WERI-Rb-1 (cell line): ENCODE measurements at regions not wholly inside any gene's neighbourhood (a gene's known extent, or its start where the extent isn't known, plus 50 kb on each side); places are given as distances from the start of the nearest gene placed in this dataset.

Experiments
- DNase-seq: peaks from one replicate; pipeline ENCODE4 v3.0.0-alpha.2; 2020
- H3K27ac ChIP-seq: fragments of 250-450 bp; sonication (Bioruptor Pico); 2 replicates; pipeline ENCODE4 v1.5.1; 2020; ENCODE audit warnings: mild to moderate bottlenecking, moderate library complexity
- H3K27me3 ChIP-seq: fragments of 250-450 bp; sonication (Bioruptor Pico); 2 replicates; pipeline ENCODE4 v1.5.1; 2021; ENCODE audit warnings: mild to moderate bottlenecking, low read depth, moderate library complexity; ENCODE audit not compliant: insufficient read depth, severe bottlenecking
- H3K36me3 ChIP-seq: fragments of 250-450 bp; sonication (Bioruptor Pico); 2 replicates; pipeline ENCODE4 v1.5.1; 2020; ENCODE audit warnings: mild to moderate bottlenecking, moderate library complexity
- H3K4me3 ChIP-seq: 2 replicates; pipeline ENCODE4 v1.5.1; 2011; ENCODE audit warnings: low read depth, mild to moderate bottlenecking, control low read depth, low read length
- H3K9me3 ChIP-seq: fragments of 250-450 bp; sonication (Bioruptor Pico); 2 replicates; pipeline ENCODE4 v1.5.1; 2021; ENCODE audit warnings: mild to moderate bottlenecking, moderate library complexity; ENCODE audit not compliant: severe bottlenecking
- CTCF ChIP-seq: IDR thresholded peaks from 2 replicates; pipeline ENCODE4 v1.5.1; 2011; ENCODE audit warnings: low read depth, mild to moderate bottlenecking, control low read depth, inconsistent platforms, low read length

DNA sequence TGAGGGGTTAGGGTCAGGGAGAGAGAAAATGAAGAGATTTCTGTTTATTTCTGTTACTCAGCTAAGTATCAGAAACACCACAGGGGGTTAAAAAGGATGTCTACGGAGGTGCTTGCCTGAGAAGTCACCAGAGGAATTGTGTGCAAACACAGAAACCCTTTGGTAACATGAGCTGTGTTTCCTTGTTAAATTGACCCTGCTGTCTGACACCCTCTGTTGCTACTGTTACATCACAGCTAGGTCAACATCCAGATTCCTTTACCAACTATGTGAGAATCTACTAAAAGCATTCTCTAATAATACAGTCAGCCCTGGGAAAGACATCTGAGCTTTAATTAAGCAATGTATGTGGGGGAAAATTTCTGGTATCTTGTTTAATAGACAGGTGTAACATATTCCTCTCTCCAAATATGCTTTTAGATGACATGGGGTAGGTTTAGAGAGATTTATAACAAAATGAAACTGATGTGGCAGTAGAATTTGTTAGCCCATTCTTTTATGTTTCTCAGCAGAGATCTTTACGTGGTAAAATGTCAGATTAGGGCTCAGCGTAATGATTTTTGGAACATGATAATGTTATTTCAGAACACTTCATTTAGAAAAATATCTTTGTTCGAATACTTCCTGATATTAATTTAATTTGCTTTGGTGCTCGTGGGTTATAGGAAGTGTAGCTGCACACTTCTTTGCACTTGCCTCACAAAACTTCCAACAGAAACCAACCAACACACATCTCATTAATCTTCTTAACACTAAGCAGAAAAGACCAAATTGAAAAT lies 168.0 kb upstream of the AHR start:
- Histone ChIP-seq H3K36me3 (no peaks in the 10 kb centered on the region), H3K4me3 (no peak overlapping the region), H3K27me3 (no peaks in the 10 kb centered on the region), H3K27ac (no peak overlapping the region), H3K9me3 (no peaks in the 10 kb centered on the region)
- TF ChIP-seq CTCF, result no peak
- no peak for DNase-seq

GRCh38 chr7:17131060-17131345 lies 167.4 kb upstream of the AHR start:
- no peaks in the 10 kb centered on the region for H3K36me3 ChIP-seq
- no peak for TF ChIP-seq CTCF
- DNase-seq, result no peak
- no peak overlapping the region for H3K27ac ChIP-seq
- H3K9me3 ChIP-seq, result no peaks in the 10 kb centered on the region
- H3K4me3 ChIP-seq, result no peak overlapping the region
- no peaks in the 10 kb centered on the region for H3K27me3 ChIP-seq

DNA sequence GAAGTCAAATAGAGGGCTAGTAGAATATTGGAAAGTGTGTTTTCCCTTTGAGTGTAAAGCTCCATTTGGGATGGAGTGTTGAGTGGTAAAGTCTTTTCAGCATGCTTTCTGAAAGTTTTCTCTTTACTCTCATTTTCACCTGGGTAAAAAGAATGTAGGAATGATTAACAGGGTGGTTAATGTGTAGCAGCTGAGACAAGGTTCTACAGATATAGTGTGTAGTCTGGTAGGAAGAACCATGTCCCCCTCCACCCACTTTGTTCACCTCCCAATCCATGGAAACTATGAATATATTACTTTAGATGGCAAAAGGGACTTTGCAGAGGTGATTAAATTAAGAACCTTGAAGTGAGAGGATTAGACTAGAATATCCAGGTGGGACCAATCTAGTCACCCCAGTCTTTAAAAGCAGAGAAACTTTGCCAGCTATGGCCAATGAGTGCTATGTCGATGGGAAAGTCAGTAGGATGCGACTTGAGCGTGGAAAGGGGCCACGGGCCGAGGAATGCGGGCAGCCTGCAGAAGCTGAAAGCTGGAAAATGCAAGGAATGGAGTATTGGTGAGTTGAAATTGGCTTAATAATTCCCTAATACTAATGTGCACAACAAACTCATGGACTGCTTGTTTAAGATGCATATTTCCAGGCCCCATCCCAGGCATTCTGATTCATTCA lies 166.3 kb upstream of the AHR start:
- TF ChIP-seq CTCF, result no peak
- Histone ChIP-seq H3K4me3 (no peak overlapping the region), H3K27ac (no peak overlapping the region)

DNA sequence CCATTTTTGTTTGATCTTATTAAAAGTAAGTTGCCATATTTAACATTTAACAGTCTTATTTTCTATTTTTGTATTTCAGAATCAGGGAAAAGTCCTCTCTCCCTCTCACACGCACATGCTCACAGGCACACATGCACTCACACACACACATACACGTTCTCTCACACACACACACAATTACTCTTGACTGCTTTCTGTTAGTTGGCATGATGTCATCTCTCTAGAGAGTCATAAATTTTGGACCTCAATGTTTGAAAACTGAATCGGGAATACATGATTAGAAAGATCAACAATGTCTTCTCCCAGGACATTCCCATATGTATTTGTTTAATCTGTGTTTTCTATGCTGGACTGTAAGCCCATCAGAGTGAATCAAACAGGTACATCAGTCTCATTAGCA lies 165.7 kb upstream of the AHR start:
- no peak overlapping the region for H3K4me3 ChIP-seq
- no peaks in the 10 kb centered on the region for H3K9me3 ChIP-seq
- H3K27ac ChIP-seq, result no peak overlapping the region
- H3K27me3 ChIP-seq, result no peaks in the 10 kb centered on the region
- H3K36me3 ChIP-seq, result no peaks in the 10 kb centered on the region
- no peak for DNase-seq
- no peak for TF ChIP-seq CTCF

More for the DNA sequence above, 166.3 kb upstream of the AHR start:
- Histone ChIP-seq H3K27me3 (no peaks in the 10 kb centered on the region), H3K36me3 (no peaks in the 10 kb centered on the region), H3K9me3 (no peaks in the 10 kb centered on the region)
- DNase-seq, result no peak

DNA sequence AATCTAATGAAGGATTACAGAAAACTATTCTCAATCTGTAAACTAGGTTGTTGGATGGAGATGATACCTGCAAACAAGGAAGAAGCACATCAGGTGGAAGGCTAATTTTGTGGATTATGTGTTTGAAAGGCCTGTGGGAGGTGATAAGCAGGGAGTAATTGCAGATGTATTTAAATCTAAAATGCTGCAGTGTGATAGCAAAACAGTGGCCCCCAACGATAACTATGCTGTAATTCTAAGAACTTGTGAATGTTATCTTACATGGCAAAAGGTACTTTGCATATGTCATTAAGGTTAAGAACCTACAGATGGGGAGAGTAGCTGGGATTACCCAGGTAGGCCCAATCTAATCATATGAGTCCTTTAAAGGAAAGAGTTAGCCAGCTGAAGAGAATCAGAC lies 164.5 kb upstream of the AHR start:
- H3K27me3 ChIP-seq, result no peaks in the 10 kb centered on the region
- DNase-seq, result no peak
- no peak for TF ChIP-seq CTCF
- no peaks in the 10 kb centered on the region for H3K9me3 ChIP-seq
- no peak overlapping the region for H3K27ac ChIP-seq
- no peak overlapping the region for H3K4me3 ChIP-seq
- H3K36me3 ChIP-seq, result no peaks in the 10 kb centered on the region
